ENCODE measurements at regions not wholly inside any gene's neighbourhood (a gene's known extent, or its start where the extent isn't known, plus 50 kb on each side); places are given as distances from the start of the nearest gene placed in this dataset.

DNA sequence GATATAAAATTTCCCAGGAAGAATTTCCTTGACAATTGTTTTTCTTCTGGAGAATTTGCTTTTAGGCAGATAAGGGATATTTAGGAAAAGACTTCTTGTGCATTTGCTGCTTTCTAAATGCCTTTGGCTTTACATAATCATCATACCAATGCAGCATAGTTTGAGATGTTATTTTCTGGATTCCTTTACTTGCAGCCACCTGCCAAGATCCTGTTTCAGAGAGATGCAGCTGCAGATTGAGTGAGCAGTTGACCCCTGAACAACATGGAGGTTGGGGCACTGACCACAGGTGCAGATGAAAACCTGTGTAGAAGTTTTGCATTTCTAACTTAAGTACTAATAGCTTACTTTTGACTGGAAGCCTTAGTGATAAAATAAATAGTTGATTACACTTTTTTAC, 257.9 kb downstream of the RPIA start:
- H3K36me3 ChIP-seq (ENCODE audit: control insufficient read depth in 2 of 2, extremely low read depth in 1 of 2, insufficient read depth in 2 of 2, low read length in 2 of 2): no peaks in the 10 kb centered on the region
- FAIRE-seq (no peak), DNase-seq (ENCODE audit: low read depth, low spot score) (no peak)
- CTCF ChIA-PET: interaction anchor here (1.7 kb wide), 1 partner anchor 210 kb away, joined by 6 read pairs; no protein-coding TSS in a partner anchor
- H3K4me1 ChIP-seq (ENCODE audit: control insufficient read depth, extremely low read depth, insufficient read depth, low read length): no peaks in the 10 kb centered on the region
- dilution Hi-C loops (cut with MboI; ENCODE audit: extremely low pct_ligation_motif_present, low sequenced_read_pairs) (no loop called here), intact Hi-C loops (cut with micrococcal nuclease) (no loop called here)
- no peak overlapping the region for H3K9ac ChIP-seq (replicated peaks; ENCODE audit: extremely low read depth, insufficient read depth, low read length)
- no peaks in the 10 kb centered on the region for H4K20me1 ChIP-seq (replicated peaks; ENCODE audit: control insufficient read depth, extremely low read depth, insufficient read depth, low read length)
- TF ChIP-seq MYC (IDR thresholded peaks at IDR 0.05; ENCODE audit: low read depth, low read length) (no peak), EZH2 (IDR thresholded peaks at IDR 0.05; ENCODE audit: borderline replicate concordance, low read depth, low read length, severe bottlenecking) (no peak), JUN (IDR thresholded peaks at IDR 0.05; ENCODE audit: borderline replicate concordance, insufficient read depth, insufficient read length, low read depth) (no peak), MAX (IDR thresholded peaks at IDR 0.05; ENCODE audit: insufficient read depth, insufficient read length) (no peak), POLR2A (IDR thresholded peaks at IDR 0.05; ENCODE audit: low read depth, low read length) (no peak), POLR2AphosphoS5 (IDR thresholded peaks at IDR 0.05; ENCODE audit: insufficient read depth, low read depth, low read length) (no peak), GATA2 (IDR thresholded peaks at IDR 0.05; ENCODE audit: insufficient read depth, insufficient read length, low read depth, low read length) (no peak), FOS (IDR thresholded peaks at IDR 0.05; ENCODE audit: borderline replicate concordance, insufficient read depth, low read length) (no peak)
- TF ChIP-seq, protein P1, sequence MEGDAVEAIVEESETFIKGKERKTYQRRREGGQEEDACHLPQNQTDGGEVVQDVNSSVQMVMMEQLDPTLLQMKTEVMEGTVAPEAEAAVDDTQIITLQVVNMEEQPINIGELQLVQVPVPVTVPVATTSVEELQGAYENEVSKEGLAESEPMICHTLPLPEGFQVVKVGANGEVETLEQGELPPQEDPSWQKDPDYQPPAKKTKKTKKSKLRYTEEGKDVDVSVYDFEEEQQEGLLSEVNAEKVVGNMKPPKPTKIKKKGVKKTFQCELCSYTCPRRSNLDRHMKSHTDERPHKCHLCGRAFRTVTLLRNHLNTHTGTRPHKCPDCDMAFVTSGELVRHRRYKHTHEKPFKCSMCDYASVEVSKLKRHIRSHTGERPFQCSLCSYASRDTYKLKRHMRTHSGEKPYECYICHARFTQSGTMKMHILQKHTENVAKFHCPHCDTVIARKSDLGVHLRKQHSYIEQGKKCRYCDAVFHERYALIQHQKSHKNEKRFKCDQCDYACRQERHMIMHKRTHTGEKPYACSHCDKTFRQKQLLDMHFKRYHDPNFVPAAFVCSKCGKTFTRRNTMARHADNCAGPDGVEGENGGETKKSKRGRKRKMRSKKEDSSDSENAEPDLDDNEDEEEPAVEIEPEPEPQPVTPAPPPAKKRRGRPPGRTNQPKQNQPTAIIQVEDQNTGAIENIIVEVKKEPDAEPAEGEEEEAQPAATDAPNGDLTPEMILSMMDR (IDR thresholded peaks at IDR 0.05; ENCODE audit: extremely low read depth in 1 of 2, insufficient read depth in 1 of 2, low read depth in 1 of 2, low read length in 2 of 2): no peak
- no TSS peak for BruUV-seq (replicated peaks)
- H3K79me2 ChIP-seq (ENCODE audit: control insufficient read depth, insufficient read depth, low read length): no peaks in the 10 kb centered on the region
- H3K27ac ChIP-seq (ENCODE audit: insufficient read depth, low read depth, low read length): no peak overlapping the region
- no peaks in the 10 kb centered on the region for H3K9me3 ChIP-seq (replicated peaks; ENCODE audit: control insufficient read depth, insufficient read depth, low read length)
- H3K4me3 ChIP-seq (replicated peaks in 1 of 3; ENCODE audit: insufficient read depth in 1 of 3, low read depth in 1 of 3, low read length in 3 of 3): no peak overlapping the region
- POLR2A ChIA-PET: no interaction called here
- H3K9me1 ChIP-seq (replicated peaks; ENCODE audit: control insufficient read depth, extremely low read depth, insufficient read depth, low read length): no peaks in the 10 kb centered on the region
- H3K4me2 ChIP-seq (ENCODE audit: insufficient read depth, low read length): no peak overlapping the region
- no peak overlapping the region for H2AFZ ChIP-seq (ENCODE audit: low read depth, low read length)
- H3K27me3 ChIP-seq (ENCODE audit: control insufficient read depth in 2 of 2, insufficient read depth in 2 of 2, low read length in 2 of 2): peaks cover 0 to 2% of the 10 kb centered on the region in 2 experiments
